Stimulated activated CD4-positive, alpha-beta T cell treated with anti-CD3 and anti-CD28 coated beads, TNF-alpha, amount 100 ng/mL, for 1 hour (primary cell): ENCODE measurements at regions not wholly inside any gene's neighbourhood (a gene's known extent, or its start where the extent isn't known, plus 50 kb on each side); places are given as distances from the start of the nearest gene placed in this dataset.
"Not testable (repeated sequence)": the region's sequence is repeated elsewhere in the genome, so short reads cannot be mapped to it uniquely, and the experiment has no call there.

Experiments
- DNase-seq, 3 donors: peaks; one replicate each; pipeline ENCODE4 v3.0.0-alpha.2; 2020; ENCODE audit warnings: low read depth in 3 of 3, low spot score in 1 of 3

- not testable (repeated sequence) for DNase-seq
These were observed 67.8 kb downstream of the MRPL36 start for GRCh38 chr5:1731855-1732237.

GRCh38 chr5:1731091-1731639 is 68.5 kb downstream of the MRPL36 start:
- no peak for DNase-seq

GRCh38 chr5:1730487-1730847 is 69.2 kb downstream of the MRPL36 start:
- DNase-seq = no peak

GRCh38 chr5:1729641-1730486 is 69.8 kb downstream of the MRPL36 start:
- DNase-seq = no peak

GRCh38 chr5:1728846-1729245 is 70.8 kb downstream of the MRPL36 start:
- DNase-seq = no peak

GRCh38 chr5:1727571-1727970 is 72.1 kb downstream of the MRPL36 start:
- no peak for DNase-seq

GRCh38 chr5:1726956-1727355 is 72.7 kb downstream of the MRPL36 start:
- DNase-seq = no peak

GRCh38 chr5:1726469-1726865 is 73.2 kb downstream of the MRPL36 start:
- DNase-seq = no peak

- no peak for DNase-seq
These were observed 73.8 kb downstream of the MRPL36 start for GRCh38 chr5:1725641-1726468.

- DNase-seq = no peak
These were observed 74.6 kb downstream of the MRPL36 start for GRCh38 chr5:1724822-1725602.

- no peak for DNase-seq
These were observed 75.4 kb downstream of the MRPL36 start for GRCh38 chr5:1723957-1724821.

- no peak for DNase-seq
These were observed 76.2 kb downstream of the MRPL36 start for GRCh38 chr5:1723476-1723875.

GRCh38 chr5:1722877-1723276 is 76.8 kb downstream of the MRPL36 start:
- no peak for DNase-seq

- no peak for DNase-seq
These were observed 79.1 kb downstream of the MRPL36 start for GRCh38 chr5:1720396-1721110.

- DNase-seq = no peak
These were observed 79.8 kb downstream of the MRPL36 start for GRCh38 chr5:1719860-1720259.

GRCh38 chr5:1718669-1719068 is 81.0 kb downstream of the MRPL36 start:
- DNase-seq = no peak

- DNase-seq = not testable (repeated sequence)
These were observed 89.5 kb downstream of the MRPL36 start for GRCh38 chr5:1710091-1710490.

GRCh38 chr5:1709171-1709803 is 90.3 kb downstream of the MRPL36 start:
- no peak for DNase-seq

GRCh38 chr5:1708592-1709141 is 91.0 kb downstream of the MRPL36 start:
- DNase-seq = no peak
